HCT116 (cell line): ENCODE measurements at regions not wholly inside any gene's neighbourhood (a gene's known extent, or its start where the extent isn't known, plus 50 kb on each side); places are given as distances from the start of the nearest gene placed in this dataset.

ENCODE experiments used
- ATAC-seq: fragments of 200-7000 bp; cut with Tn5 transposase; 2 replicates; pipeline ENCODE4 v1.9.1; 2020; ENCODE audit warnings: mild to moderate bottlenecking, moderate library complexity
- BruUV-seq: library from RNA; stranded (reverse); fragments of 400-500 nt; replicated peaks from 2 replicates; lab custom pipeline; 2021; lab: Mats Ljungman, UMichigan
- CTCF ChIA-PET: fragments of 300-600 bp; sonication (Branson Sonifier 250); formaldehyde crosslinking; loops from one replicate; lab custom pipeline; 2021; ENCODE audit warnings: antibody characterized with exemption; lab: Charles Lee
- POLR2A ChIA-PET: fragments of 300-600, 350-600 bp; sonication (Branson Sonifier 250); formaldehyde crosslinking; loops from one replicate; lab custom pipeline; 2021; ENCODE audit warnings: antibody characterized with exemption; lab: Charles Lee
- RAD21 ChIA-PET, 2 experiments: fragments of 300-600 bp; sonication (Branson Sonifier 250); formaldehyde crosslinking; loops; one replicate each; lab custom pipeline; 2023; ENCODE audit warnings: low total read pairs in 2 of 2; ENCODE audit not compliant: uncharacterized antibody in 2 of 2, unreplicated experiment in 2 of 2, low non-redundant PET in 1 of 2; lab: Charles Lee
- DNase-seq: peaks from one replicate; pipeline ENCODE4 v3.0.0-alpha.2; 2010; ENCODE audit warnings: low read depth, low spot score
- H2AFZ ChIP-seq: fragments of 200-600 bp; shearing (Covaris generic), sonication (generic); 2 replicates; pipeline ENCODE4 v1.6.1; 2017; ENCODE audit warnings: low read depth, mixed run types, mixed read lengths, antibody characterized with exemption, low read length; ENCODE audit not compliant: poor library complexity, severe bottlenecking
- H3K27ac ChIP-seq: 2 replicates; pipeline ENCODE4 v1.5.1; 2012; ENCODE audit warnings: low read depth, low read length
- H3K27me3 ChIP-seq: fragments of 200-600 bp; sonication (generic); 2 replicates; pipeline ENCODE4 v1.6.1; 2016; ENCODE audit warnings: mixed run types, low read length, mixed read lengths; ENCODE audit not compliant: insufficient read depth
- H3K36me3 ChIP-seq, 2 experiments: fragments of 200-500 bp in 1 of 2; fragments of 200-600 bp in 1 of 2; sonication (Bioruptor generic) in 1 of 2; sonication (generic) in 1 of 2; 2 replicates each; pipeline versions ENCODE4 v1.5.1 to v1.6.1; 2014 to 2016; ENCODE audit warnings: low read length in 2 of 2, inconsistent platforms in 1 of 2, mixed read lengths in 1 of 2, mixed run types in 1 of 2; ENCODE audit not compliant: insufficient read depth in 2 of 2, control insufficient read depth in 1 of 2
- H3K4me1 ChIP-seq, 2 experiments: fragments of 200-600 bp in 1 of 2; sonication (generic) in 1 of 2; 2 replicates each; pipeline versions ENCODE4 v1.5.1 to v1.6.1; 2012 to 2017; ENCODE audit warnings: low read length in 2 of 2, inconsistent platforms in 1 of 2, mild to moderate bottlenecking in 1 of 2, mixed read lengths in 1 of 2, mixed run types in 1 of 2, moderate library complexity in 1 of 2; ENCODE audit not compliant: insufficient read depth in 2 of 2, control insufficient read depth in 1 of 2
- H3K4me2 ChIP-seq: fragments of 200-600 bp; sonication (generic); 2 replicates; pipeline ENCODE4 v1.6.1; 2017; ENCODE audit warnings: mixed run types, low read length, mixed read lengths
- H3K4me3 ChIP-seq, 2 experiments: fragments of 200-600 bp in 1 of 2; sonication (generic) in 1 of 2; replicated peaks in 1 of 2; 2 replicates each; pipeline ENCODE4 v1.5.1; 2011 to 2016; ENCODE audit warnings: low read length in 2 of 2, control low read depth in 1 of 2, low read depth in 1 of 2, mild to moderate bottlenecking in 1 of 2, mixed read lengths in 1 of 2, mixed run types in 1 of 2
- H3K79me2 ChIP-seq: fragments of 200-600 bp; sonication (generic); 2 replicates; pipeline ENCODE4 v1.6.1; 2017; ENCODE audit warnings: mild to moderate bottlenecking, mixed run types, low read length, moderate library complexity, mixed read lengths; ENCODE audit not compliant: insufficient read depth
- H3K9ac ChIP-seq: fragments of 200-600 bp; sonication (generic); 2 replicates; pipeline ENCODE4 v1.6.1; 2016; ENCODE audit warnings: low read length, mixed read lengths
- H3K9me2 ChIP-seq: fragments of 200-600 bp; sonication (generic), shearing (Covaris generic); 2 replicates; pipeline ENCODE4 v1.6.1; 2017; ENCODE audit warnings: mixed run types, mild to moderate bottlenecking, moderate library complexity; ENCODE audit not compliant: insufficient read depth
- H3K9me3 ChIP-seq, 2 experiments: fragments of 200-500 bp in 1 of 2; fragments of 200-600 bp in 1 of 2; sonication (Bioruptor generic) in 1 of 2; sonication (generic) in 1 of 2; 2 replicates each; pipeline ENCODE4 v1.6.1; 2014 to 2017; ENCODE audit warnings: low read length in 2 of 2, mixed read lengths in 2 of 2, inconsistent platforms in 1 of 2, low read depth in 1 of 2, mild to moderate bottlenecking in 1 of 2, mixed run types in 1 of 2, moderate library complexity in 1 of 2; ENCODE audit not compliant: control insufficient read depth in 1 of 2, insufficient read depth in 1 of 2
- H4K20me1 ChIP-seq: fragments of 200-600 bp; sonication (generic), shearing (Covaris generic); 2 replicates; pipeline ENCODE4 v1.6.1; 2017; ENCODE audit warnings: mixed run types, mild to moderate bottlenecking, moderate library complexity; ENCODE audit not compliant: insufficient read depth
- CEBPB ChIP-seq: IDR thresholded peaks from 2 replicates; pipeline ENCODE4 v1.6.1; 2012; ENCODE audit warnings: low read depth
- ELF1 ChIP-seq: IDR thresholded peaks from 2 replicates; pipeline ENCODE4 v1.6.1; 2012; ENCODE audit warnings: low read depth, borderline replicate concordance
- EZH2 ChIP-seq: fragments of 200-600 bp; sonication (generic); IDR thresholded peaks from 2 replicates; pipeline ENCODE4 v1.6.1; 2017; ENCODE audit warnings: antibody characterized with exemption, mixed run types
- EZH2phosphoT487 ChIP-seq: fragments of 200-600 bp; IDR thresholded peaks from 2 replicates; pipeline ENCODE4 v1.6.1; 2018; ENCODE audit warnings: antibody characterized with exemption, borderline replicate concordance
- FOSL1 ChIP-seq: IDR thresholded peaks from 2 replicates; pipeline ENCODE4 v1.6.1; 2012; ENCODE audit warnings: low read depth
- JUND ChIP-seq: IDR thresholded peaks from 2 replicates; pipeline ENCODE4 v1.6.1; 2012
- POLR2A ChIP-seq: IDR thresholded peaks from 2 replicates; pipeline ENCODE4 v1.7.0; 2011; ENCODE audit warnings: borderline replicate concordance; ENCODE audit not compliant: insufficient read depth, insufficient read length; ENCODE audit errors: extremely low read depth
- RAD21 ChIP-seq: IDR thresholded peaks from 2 replicates; pipeline ENCODE4 v1.6.1; 2012; ENCODE audit warnings: low read depth, mild to moderate bottlenecking
- SIN3A ChIP-seq: IDR thresholded peaks from 2 replicates; pipeline ENCODE4 v1.6.1; 2012; ENCODE audit warnings: low read depth
- SP1 ChIP-seq: IDR thresholded peaks from 2 replicates; pipeline ENCODE4 v1.6.1; 2012; ENCODE audit warnings: low read depth
- SRF ChIP-seq: IDR thresholded peaks from 2 replicates; pipeline ENCODE4 v1.6.1; 2012; ENCODE audit warnings: low read depth
- TCF7L2 ChIP-seq: IDR thresholded peaks from 2 replicates; pipeline ENCODE4 v1.7.0; 2011; ENCODE audit warnings: borderline replicate concordance, inconsistent platforms; ENCODE audit not compliant: insufficient read depth, insufficient read length; ENCODE audit errors: extremely low read depth
- YY1 ChIP-seq: IDR thresholded peaks from 2 replicates; pipeline ENCODE4 v1.6.1; 2011; ENCODE audit warnings: low read length, low read depth, moderate library complexity, mild to moderate bottlenecking; ENCODE audit not compliant: insufficient replicate concordance; ENCODE audit errors: extremely low read depth
- ZFX ChIP-seq: fragments of 450-650 bp; IDR thresholded peaks from 2 replicates; pipeline ENCODE4 v1.6.1; 2017
- ZNF274 ChIP-seq: fragments of 200-500 bp; sonication (Bioruptor generic); IDR thresholded peaks from 2 replicates; pipeline ENCODE4 v1.6.1; 2014; ENCODE audit warnings: mild to moderate bottlenecking, low read depth, low read length, inconsistent platforms
- intact Hi-C: fragments of 100-400 bp; cut with micrococcal nuclease; formaldehyde crosslinking; loops from 2 replicates; pipeline ENCODE4 v1.10.0; 2022
- TF ChIP-seq, protein P1 (sequence below): IDR thresholded peaks from 2 replicates; pipeline ENCODE4 v1.6.1; 2012
- TF ChIP-seq, protein P2 (sequence below): IDR thresholded peaks from 2 replicates; pipeline ENCODE4 v1.6.1; 2012; ENCODE audit warnings: low read depth
- TF ChIP-seq, protein P3 (sequence below): IDR thresholded peaks from 2 replicates; pipeline ENCODE4 v1.6.1; 2011; ENCODE audit warnings: mild to moderate bottlenecking, low read length, moderate library complexity; ENCODE audit not compliant: insufficient replicate concordance; ENCODE audit errors: extremely low read depth

DNA sequence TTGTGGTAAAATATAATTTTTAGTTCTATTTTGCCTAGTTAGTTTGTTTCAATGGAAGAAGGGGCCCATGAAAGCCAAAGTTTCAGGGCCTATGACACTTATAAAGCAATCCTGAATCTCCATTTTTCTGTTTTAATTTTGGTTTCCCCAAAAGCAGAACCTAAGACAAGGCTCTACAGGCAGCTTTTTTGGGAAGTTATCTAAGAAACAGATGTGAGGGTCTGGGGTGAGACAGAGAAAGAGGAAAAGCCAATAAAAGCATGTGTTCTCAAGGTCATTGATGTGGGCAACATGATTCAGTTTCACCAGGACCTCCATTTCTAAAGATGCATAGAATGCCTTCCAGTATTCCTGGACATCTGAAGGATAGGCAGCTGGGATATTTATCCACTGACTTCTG is 598.5 kb downstream of the PDCD6IP start:
- intact Hi-C loops = no loop called here
- ChIA-PET RAD21 (no interaction called here), CTCF (no interaction called here), POLR2A (no interaction called here)
- TF ChIP-seq JUND = no peak
- H3K27ac ChIP-seq = no peak overlapping the region
- H2AFZ ChIP-seq = no peak overlapping the region
- no peaks in the 10 kb centered on the region for H3K36me3 ChIP-seq
- H3K9ac ChIP-seq = no peak overlapping the region
- H4K20me1 ChIP-seq = no peaks in the 10 kb centered on the region
- H3K79me2 ChIP-seq = no peaks in the 10 kb centered on the region
- H3K4me2 ChIP-seq = no peak overlapping the region
- H3K9me3 ChIP-seq = peaks cover 0 to 3% of the 10 kb centered on the region in 2 experiments; a peak in 2 of 4 replicates
- BruUV-seq = no TSS peak
- DNase-seq (no peak), ATAC-seq (no peak)
- H3K27me3 ChIP-seq = no peaks in the 10 kb centered on the region
- no peaks in the 10 kb centered on the region for H3K9me2 ChIP-seq
- H3K4me1 ChIP-seq = no peaks in the 10 kb centered on the region
- no peak overlapping the region for H3K4me3 ChIP-seq

DNA sequence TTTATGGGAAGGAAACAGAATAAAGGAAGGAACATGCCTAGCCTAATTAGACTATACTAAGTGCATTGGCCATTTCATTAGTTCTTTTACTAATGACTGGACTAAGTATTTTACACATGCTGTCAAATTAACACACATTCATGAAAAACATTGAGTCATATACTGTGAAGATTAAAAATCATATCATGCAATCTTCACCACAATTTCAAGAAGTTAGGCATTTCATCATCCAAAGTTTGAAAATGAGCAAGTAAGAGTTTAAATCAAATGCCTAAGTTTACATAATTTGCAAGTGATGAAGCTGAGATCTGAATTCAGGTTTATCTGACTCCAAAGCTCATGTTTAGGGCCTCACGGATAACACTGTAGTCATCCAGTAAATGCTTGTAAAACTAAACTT is 601.0 kb downstream of the PDCD6IP start:
- ChIA-PET POLR2A (no interaction called here), CTCF (no interaction called here), RAD21 (no interaction called here)
- Histone ChIP-seq H3K9ac (no peak overlapping the region), H3K27me3 (no peaks in the 10 kb centered on the region), H3K79me2 (no peaks in the 10 kb centered on the region), H4K20me1 (no peaks in the 10 kb centered on the region), H3K4me1 (no peaks in the 10 kb centered on the region), H3K9me3 (peaks cover 0 to 3% of the 10 kb centered on the region in 2 experiments; a peak in 2 of 4 replicates), H3K4me2 (no peak overlapping the region), H2AFZ (no peak overlapping the region), H3K36me3 (no peaks in the 10 kb centered on the region), H3K27ac (no peak overlapping the region), H3K9me2 (no peaks in the 10 kb centered on the region), H3K4me3 (no peak overlapping the region)
- ATAC-seq (no peak), DNase-seq (no peak)
- intact Hi-C loops = no loop called here
- BruUV-seq = no TSS peak
- TF ChIP-seq SIN3A (no peak), EZH2 (no peak), SRF (no peak), JUND (no peak), ELF1 (no peak), FOSL1 (no peak), ZFX (no peak), TCF7L2 (no peak), YY1 (no peak), SP1 (no peak), POLR2A (no peak), ZNF274 (no peak), CEBPB (no peak), EZH2phosphoT487 (no peak), RAD21 (no peak)
- TF ChIP-seq, protein P1, sequence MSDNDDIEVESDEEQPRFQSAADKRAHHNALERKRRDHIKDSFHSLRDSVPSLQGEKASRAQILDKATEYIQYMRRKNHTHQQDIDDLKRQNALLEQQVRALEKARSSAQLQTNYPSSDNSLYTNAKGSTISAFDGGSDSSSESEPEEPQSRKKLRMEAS = no peak
- TF ChIP-seq, protein P2, sequence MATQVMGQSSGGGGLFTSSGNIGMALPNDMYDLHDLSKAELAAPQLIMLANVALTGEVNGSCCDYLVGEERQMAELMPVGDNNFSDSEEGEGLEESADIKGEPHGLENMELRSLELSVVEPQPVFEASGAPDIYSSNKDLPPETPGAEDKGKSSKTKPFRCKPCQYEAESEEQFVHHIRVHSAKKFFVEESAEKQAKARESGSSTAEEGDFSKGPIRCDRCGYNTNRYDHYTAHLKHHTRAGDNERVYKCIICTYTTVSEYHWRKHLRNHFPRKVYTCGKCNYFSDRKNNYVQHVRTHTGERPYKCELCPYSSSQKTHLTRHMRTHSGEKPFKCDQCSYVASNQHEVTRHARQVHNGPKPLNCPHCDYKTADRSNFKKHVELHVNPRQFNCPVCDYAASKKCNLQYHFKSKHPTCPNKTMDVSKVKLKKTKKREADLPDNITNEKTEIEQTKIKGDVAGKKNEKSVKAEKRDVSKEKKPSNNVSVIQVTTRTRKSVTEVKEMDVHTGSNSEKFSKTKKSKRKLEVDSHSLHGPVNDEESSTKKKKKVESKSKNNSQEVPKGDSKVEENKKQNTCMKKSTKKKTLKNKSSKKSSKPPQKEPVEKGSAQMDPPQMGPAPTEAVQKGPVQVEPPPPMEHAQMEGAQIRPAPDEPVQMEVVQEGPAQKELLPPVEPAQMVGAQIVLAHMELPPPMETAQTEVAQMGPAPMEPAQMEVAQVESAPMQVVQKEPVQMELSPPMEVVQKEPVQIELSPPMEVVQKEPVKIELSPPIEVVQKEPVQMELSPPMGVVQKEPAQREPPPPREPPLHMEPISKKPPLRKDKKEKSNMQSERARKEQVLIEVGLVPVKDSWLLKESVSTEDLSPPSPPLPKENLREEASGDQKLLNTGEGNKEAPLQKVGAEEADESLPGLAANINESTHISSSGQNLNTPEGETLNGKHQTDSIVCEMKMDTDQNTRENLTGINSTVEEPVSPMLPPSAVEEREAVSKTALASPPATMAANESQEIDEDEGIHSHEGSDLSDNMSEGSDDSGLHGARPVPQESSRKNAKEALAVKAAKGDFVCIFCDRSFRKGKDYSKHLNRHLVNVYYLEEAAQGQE = no peak
- TF ChIP-seq, protein P3, sequence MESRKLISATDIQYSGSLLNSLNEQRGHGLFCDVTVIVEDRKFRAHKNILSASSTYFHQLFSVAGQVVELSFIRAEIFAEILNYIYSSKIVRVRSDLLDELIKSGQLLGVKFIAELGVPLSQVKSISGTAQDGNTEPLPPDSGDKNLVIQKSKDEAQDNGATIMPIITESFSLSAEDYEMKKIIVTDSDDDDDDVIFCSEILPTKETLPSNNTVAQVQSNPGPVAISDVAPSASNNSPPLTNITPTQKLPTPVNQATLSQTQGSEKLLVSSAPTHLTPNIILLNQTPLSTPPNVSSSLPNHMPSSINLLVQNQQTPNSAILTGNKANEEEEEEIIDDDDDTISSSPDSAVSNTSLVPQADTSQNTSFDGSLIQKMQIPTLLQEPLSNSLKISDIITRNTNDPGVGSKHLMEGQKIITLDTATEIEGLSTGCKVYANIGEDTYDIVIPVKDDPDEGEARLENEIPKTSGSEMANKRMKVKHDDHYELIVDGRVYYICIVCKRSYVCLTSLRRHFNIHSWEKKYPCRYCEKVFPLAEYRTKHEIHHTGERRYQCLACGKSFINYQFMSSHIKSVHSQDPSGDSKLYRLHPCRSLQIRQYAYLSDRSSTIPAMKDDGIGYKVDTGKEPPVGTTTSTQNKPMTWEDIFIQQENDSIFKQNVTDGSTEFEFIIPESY = no peak
